ENCODE measurements at regions not wholly inside any gene's neighbourhood (a gene's known extent, or its start where the extent isn't known, plus 50 kb on each side); places are given as distances from the start of the nearest gene placed in this dataset.

DNA sequence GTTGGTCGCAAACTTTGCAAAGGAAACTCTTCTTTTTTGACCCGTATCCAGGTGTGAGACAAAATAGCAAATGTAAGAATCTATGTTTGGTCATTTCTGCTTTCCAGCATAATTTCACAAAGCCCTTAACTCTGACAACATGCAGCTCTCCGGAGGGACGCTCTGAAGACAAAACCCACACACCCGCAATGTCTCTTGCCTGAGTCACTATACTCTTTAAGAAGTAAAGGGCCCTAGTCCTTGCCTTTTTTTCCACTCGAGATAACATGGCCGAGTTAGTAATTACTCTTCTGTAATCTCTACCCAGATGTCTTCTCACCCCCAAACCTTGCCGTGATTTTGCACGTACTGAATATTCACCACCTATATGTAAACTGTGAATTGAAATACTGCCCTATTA is 115.7 kb upstream of the ADAMTS9 start:
- TF ChIP-seq, protein P1, sequence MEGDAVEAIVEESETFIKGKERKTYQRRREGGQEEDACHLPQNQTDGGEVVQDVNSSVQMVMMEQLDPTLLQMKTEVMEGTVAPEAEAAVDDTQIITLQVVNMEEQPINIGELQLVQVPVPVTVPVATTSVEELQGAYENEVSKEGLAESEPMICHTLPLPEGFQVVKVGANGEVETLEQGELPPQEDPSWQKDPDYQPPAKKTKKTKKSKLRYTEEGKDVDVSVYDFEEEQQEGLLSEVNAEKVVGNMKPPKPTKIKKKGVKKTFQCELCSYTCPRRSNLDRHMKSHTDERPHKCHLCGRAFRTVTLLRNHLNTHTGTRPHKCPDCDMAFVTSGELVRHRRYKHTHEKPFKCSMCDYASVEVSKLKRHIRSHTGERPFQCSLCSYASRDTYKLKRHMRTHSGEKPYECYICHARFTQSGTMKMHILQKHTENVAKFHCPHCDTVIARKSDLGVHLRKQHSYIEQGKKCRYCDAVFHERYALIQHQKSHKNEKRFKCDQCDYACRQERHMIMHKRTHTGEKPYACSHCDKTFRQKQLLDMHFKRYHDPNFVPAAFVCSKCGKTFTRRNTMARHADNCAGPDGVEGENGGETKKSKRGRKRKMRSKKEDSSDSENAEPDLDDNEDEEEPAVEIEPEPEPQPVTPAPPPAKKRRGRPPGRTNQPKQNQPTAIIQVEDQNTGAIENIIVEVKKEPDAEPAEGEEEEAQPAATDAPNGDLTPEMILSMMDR (conservative IDR thresholded peaks at IDR 0.05; ENCODE audit: low read depth in 2 of 2), result no peak
- TF ChIP-seq EZH2 (IDR thresholded peaks at IDR 0.05; ENCODE audit: low read depth, unreplicated experiment), result no peak
- TF ChIP-seq POLR2AphosphoS5 (IDR thresholded peaks at IDR 0.05; ENCODE audit: low read depth), result no peak
